GM18868 (cell line): ENCODE measurements at regions not wholly inside any gene's neighbourhood (a gene's known extent, or its start where the extent isn't known, plus 50 kb on each side); places are given as distances from the start of the nearest gene placed in this dataset.

Source experiments
- ATAC-seq: cut with Tn5 transposase; IDR thresholded peaks from one replicate; pipeline ENCODE4 v1.9.1; 2021; ENCODE audit warnings: mild to moderate bottlenecking, moderate library complexity; ENCODE audit not compliant: unreplicated experiment

DNA sequence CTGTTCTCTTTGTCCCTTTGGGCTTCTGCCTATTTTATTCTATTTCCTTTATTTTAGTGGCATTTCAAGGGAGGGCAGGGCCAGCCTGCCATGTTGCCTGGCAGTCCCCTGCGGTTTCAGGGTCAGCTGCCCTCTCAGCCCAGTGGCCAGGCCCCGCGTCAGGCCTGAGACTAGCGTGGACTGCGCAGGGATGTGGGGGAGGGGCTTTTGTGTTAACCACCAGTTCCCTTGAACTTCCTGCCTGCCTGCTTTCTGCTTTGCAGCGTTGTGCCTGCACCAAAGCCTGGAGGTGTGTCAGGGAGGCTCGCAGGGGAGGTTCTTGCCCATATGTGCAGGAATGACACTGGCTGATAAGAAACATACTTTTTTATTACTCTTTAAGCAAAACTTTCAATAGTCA, 157.6 kb downstream of the SLC35B3 start:
- ATAC-seq, result no peak

DNA sequence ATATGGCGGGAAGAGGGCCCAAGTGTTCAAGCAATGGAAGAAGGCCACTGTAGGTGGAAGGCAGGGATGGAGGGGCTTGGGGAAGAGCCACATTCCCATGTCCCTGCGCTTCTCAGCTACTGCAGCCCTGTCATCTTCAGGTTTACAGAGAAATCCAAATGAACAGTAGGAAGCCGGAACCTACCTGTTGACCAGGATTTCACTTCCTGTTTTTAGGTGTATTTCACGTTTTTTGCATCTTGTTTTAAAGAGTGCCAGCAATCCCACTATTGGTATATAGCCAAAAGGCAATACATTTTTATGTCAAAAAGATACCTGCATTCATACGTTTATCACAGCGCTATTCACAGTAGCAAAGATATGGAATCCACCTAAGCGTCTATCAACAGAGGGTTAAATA, 159.2 kb downstream of the SLC35B3 start:
- ATAC-seq, result no peak

DNA sequence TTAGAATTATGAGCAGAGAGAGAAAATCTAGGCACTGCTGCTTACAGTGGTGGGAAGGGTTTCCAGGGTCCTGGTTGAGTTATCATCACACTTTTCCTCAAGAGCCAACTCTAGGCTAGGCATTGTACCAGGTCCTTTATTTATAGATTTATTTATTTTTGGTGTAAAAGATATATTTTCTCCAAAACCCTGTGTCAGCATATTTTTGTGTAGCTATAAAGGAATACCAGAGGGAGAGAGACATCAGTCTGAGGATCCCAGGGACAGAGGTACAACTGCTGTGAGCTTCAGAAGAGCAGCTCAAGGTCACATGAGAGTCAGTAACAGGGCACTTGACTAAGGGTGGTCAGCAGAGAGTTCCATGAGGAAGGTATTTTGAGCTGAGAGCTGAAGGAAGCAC, 159.7 kb downstream of the SLC35B3 start:
- no peak for ATAC-seq

DNA sequence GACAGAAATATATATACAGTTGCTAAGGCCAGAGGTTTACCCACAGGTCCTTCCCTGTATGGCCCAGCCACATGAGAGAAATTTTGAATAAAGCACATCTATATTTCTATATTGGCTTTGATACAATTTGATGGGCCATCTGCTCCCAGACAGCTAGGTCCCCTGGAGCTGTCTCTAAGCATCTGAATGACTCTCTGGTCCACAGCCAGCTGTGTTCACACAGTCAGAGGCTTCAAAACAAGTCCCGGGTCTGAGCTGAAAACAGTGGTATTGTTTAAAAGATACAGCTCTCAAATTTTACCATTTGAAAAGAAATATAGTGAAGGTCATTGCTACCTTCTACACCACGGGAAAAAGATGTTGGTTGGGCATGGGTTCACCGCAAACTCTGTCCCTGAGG, 161.1 kb downstream of the SLC35B3 start:
- no peak for ATAC-seq

DNA sequence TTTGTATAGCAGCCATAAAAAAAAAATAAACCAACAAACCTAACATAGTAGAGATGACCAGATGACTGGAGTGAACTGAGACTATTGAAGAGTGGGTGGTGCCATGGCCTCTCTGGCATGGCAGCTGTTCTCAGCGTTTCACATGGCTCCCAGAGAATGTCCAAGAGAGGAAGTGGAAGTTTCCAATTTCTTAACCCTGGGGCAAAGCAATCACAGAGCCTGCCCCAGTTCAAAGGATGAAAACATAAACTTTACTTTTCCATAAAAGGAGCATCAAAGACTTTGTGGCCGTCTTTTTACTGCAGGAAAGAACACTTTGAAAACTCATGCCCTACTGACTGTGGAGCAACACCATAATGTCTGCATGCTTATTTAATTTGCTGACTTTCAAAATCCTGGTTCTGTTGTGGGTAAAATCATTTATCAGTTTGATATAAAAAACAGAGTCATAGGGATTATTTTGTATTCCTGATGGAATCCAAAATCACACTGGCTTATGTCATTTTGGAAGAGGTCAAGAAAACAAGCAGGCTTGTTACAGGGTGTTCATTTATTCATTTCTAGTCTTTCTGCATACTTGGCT, 165.4 kb downstream of the SLC35B3 start:
- ATAC-seq, result no peak

DNA sequence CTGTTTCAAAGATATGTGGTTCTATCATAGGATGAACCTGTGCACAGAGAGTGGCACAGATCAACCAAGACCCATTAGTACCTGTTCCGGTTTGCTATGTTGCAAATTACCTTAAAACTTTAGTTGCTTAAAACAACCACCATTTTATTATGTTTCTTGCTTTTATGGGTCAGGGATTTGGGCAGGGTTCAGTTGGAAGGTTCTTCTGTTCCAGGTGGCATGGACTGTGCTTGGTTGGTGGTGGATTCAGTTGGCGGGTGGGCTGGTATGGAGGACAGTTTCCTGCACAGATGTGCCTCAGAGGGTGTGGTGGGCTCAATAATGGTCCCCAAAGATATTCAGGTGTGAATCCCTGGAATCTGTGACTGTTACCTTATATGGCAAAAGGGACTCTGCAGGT, 166.3 kb downstream of the SLC35B3 start:
- no peak for ATAC-seq

DNA sequence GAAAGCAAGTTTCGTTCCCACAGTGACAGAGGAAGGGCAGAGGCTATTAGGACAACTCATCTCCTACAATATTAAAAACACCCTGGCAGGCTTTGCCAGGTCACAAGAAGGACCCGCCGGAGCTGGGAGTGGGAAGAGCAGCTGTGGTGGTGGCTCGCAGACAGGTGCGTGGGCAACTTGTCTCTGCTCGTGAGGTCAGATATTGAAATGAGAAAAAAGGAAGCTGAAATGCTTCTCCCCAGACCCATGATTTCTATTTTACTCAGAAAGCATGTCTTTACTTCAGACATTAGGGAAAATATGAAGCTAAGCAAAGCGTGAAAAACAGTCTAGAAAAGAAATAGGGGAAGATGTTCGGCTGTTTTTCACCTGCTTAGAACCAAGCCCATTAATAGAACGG, 166.3 kb upstream of the EEF1E1 start:
- ATAC-seq, result peak; percentile 63

DNA sequence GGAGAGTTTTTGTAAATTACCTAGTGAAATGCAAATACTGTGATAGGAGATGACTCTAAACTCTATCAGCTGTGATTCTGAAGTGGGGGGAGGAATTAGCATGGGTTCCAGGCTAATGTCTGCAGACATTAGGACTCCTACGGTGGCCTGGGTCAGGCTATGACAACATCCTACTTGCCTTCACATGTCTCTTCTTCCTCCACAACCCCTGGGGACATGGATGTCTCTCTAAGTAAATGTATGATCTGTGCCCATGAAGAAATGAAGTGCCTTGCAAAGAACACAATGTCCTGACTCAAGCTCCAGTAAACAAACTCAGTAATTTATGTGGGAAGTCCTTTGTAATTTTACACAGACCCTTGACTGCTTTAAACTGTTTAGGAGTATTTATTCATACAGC, 165.8 kb upstream of the EEF1E1 start:
- no peak for ATAC-seq

DNA sequence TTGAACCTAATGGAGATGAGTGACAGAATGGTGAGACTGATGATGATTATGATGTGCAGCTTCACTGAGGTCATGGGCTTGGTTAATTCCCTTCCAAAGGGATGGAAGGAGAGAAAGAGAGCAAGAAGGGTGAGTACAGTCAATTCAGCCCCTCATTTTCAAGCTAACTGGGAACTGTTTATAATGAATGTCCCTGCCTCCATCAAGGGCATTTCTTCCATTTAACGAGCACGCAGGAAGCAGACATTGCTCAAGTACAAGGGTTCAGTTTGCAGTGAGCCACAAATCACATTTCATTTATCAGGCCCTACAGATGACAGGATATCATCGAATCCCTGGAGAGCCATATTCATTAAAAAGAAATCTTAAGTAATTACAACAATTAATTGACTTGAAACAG, 158.3 kb upstream of the EEF1E1 start:
- ATAC-seq, result no peak

DNA sequence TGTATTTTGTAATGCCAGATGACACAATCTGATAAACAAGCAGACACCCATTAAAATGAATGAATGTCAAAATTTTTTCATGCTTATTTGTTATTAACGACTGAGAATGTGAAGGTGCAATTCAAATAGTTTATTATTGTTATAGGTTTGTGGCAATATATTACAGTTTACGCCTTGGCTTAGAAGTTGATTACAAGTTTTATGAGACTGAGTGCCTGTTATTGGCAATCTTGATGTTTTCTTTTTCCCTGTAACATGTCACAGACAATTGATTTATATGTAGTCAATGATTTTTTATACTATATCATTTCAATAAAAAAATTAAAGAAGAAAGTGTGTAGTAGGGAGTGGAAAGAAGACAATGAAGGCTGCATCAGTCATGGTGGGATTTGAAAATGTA, 144.1 kb upstream of the EEF1E1 start:
- ATAC-seq, result no peak

DNA sequence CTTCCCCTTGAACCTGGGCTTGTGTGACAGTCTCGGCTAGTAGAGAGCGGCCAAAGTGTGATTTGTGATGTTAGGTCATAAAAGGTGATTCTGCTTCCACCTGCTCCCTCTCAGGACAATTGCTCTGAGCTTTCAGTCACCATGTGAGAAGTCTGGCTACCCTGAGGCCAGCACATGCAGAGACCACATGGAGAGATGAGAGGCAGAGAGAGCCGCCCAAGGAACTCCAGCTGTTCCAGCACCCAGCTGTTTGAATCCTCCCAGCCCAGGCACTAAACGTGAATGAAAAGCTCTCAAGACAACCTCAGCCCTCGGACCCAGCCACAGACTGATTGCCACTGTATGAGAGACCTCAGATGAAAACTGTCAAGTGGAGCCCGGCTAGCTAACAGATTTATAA, 143.4 kb upstream of the EEF1E1 start:
- no peak for ATAC-seq

DNA sequence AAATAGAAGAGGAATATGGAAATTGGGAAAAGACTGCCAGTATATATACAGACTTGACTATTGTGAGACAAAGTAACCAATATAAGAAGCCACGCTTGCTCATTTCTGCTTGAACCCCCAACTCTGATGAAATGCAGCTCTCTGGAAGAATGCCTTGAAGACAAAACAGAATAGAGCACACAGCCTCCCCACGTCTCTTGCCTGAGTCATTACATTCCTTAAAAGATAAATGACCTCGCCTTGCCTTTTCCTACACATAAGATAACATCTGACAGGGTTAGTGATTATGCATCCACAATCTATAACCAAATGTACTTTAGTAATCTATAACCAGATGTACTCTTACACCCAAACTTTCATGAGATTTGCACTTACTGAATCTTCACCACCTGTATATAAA, 141.1 kb upstream of the EEF1E1 start:
- no peak for ATAC-seq

DNA sequence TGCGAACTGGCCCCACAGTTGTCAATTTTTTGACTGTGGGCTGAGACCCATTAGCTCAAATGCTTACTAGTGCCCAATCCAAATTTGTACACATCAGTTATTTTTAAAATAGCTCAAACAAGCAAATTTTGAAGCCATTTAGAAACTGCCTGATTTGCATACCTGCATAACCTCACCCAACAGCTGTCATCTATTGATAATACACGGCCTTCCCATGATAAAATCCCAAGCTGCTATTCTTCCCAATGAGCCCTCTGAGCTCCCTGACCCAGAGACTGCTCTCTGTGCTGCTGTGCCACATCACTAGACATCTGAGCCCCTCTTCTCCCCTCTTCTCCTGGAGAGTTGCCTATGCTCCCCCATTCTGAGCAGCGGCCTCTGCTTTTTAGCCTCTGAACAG, 140.5 kb upstream of the EEF1E1 start:
- no peak for ATAC-seq

DNA sequence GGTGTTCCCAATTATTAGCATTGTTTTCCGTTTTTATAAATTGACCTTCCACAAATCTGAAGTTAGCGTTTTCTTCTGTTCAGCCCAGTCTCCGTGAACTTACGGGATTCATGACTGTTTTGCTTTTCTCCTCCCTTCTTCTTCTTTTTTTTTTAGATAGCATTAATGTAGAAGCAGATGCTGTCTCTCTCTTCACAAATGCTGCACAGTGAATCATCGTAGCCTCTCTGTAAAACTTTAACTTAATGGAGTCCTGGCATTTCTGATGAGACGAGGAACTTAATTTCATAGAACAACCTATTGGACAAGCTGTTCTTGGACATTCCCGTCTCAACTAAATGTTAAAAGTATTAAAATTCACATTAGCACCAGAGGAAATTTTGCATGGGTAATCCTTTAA, 138.0 kb upstream of the EEF1E1 start:
- ATAC-seq, result no peak

DNA sequence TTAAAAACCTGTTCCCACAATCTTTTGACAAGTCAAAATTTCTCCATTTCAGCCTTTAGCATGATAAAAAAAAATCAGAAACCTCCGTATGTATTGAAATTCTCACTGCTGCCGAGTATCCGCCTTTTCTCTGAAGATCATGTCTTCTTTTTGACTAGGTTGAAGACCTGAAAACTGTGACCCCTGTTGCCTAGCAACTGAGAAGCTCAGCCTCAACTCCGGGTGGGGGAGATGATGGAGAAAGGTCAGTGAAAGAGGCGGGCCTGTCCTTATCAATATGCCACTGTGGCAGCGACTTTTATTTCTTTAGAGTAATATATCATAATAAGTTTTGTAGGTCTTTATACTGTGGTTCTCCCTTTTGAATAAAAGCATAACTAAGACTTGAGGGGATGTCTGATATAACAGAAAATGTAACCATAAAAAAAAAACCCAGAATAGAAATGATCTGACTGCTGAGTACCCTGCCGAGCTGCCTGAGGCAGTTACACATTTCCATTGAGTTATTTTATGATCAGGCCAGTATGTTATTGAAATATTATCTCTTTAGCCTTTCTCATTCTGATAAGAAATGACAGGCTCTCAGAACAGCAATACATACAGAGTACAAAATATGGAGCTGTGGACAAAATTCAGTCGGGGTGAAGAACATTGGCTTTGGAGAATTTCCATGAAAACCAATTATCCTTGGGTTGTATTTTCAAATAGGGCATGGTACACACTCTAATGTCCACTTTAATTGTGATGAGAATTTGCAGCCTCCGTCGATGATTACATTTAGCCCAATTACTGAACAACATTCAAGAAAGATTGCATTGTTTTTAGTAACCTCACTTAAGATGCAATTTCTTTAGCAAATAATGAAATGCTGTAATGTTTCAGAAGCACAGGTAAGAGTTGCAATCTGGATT, 136.7 kb upstream of the EEF1E1 start:
- no peak for ATAC-seq

DNA sequence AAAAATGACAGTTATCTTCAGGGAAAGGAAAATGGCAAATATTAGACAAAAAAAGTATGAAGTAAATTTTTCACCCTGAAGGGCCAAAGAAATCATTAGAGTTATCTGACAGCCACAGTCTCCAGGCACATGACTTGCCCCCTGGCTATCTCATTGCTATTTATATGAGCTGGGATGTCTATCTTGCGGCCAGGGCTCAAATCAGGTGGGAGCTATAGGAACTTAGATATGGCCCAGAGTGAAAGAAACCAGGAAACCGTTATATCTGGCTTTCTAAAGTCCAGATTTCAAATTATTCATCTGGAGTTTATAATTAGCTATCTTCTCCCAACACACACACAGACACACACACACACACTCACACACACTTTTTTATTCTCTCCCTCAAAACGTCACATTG, 135.3 kb upstream of the EEF1E1 start:
- ATAC-seq, result no peak

DNA sequence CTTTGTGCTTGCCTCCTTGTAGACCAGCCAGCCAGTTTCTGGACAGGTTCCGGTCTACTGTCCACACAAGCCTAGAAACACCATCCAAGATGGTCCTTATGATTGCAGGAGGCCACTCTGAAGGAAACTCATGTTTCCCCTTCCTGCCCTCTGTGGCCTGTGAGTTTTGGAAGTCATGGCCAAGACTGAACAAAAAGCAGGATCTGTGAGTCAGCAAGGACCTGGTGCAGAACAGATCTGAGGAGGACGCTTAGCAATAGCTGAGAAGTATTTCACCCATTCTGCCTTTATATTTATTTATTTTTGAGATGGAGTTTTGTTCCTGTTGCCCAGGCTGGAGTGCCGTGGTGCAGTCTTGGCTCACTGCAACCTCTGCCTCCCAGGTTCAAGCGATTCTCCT, 134.6 kb upstream of the EEF1E1 start:
- no peak for ATAC-seq

DNA sequence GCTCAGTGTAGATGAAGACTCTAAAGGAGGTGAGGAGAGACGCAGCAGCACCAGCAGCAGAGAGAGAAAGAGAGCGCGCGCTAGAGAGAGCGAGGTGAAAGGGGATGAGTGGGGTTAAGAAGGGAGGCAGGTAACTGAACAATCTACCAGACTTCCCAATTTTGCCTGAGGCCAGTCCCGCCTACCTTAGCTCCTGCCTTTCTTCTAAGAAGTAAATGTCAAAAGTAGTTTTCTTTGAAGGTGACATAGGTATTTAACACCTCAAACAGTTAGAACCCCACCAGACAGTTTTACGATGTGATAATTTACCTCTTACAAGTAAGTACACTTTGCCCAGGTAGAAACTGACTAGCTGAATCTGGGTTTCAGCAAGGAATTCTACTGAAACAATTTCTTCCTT, 132.0 kb upstream of the EEF1E1 start:
- ATAC-seq, result no peak

DNA sequence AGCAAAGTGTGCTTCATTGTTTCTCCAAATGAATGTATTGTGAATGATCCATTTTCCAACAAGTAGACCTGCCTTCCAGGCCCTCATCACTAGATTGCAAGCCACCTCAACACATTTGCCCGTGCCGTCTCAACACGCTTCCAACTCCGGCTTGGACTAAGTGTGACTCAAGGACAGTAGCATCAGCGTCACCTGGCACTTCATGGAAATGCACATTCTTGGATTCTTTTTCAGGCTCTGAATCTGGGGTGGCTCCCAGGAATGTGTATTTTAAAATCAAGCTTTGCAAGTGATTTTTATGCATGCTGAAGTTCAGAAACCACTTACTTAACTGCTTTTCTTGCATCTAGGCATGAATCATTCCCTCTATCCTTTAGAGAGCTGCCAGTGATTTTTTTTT, 129.6 kb upstream of the EEF1E1 start:
- ATAC-seq, result no peak

DNA sequence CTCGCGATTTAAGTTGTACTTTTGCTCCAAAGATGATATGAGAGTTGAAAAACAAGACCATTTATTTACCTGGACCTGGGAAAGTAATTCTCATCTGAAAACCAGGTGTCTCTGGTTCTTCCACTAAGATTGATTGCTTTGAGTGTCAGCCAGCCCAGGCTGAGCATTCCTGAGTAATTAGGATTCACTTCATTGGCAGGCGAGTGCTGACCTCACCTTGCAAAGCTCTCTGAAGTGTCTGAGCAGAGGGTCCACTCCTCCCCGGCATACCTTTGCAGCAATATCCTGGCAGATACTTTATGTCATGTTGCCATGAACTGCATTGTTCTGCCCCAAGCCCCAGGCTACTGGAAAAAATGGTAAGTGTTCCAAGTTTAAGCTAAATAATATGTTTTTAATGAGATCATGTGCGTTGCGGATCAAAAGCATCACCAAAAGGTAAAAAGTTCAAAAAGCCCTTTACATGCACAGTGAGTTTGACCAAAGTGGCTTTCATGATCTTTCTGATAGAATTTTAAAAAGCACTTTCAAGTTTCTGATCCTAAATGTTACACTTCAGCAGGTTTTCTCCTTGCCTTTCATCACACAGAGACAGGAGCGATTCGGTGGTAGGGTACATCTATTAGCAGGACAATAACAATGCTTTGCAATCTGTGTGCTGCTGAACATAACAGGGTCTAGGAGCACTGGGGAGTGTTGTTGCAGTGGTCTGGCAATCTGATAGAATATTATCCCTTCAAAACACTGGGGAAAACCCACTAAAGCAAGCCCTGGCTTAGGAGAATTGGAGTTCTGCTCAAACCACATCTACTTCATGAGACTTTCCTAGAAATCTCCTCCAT, 127.8 kb upstream of the EEF1E1 start:
- no peak for ATAC-seq

DNA sequence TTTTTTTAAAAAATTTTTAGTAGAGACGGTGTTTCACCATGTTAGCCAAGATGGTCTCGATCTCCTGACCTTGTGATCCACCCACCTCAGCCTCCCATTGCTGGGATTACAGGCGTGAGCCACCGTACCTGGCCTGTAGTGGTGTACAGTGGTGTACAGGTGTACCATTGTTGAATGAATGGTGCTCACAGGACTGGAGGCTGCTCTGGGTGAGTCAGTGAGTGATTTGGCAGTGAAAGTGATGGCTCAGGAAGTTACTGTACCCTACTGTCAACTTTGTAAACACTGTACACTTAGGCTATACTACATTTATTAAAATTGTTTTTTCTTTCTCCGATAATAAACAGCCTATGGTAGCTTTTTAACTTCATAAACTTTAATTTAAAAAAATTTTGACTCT, 122.8 kb upstream of the EEF1E1 start:
- ATAC-seq, result no peak

DNA sequence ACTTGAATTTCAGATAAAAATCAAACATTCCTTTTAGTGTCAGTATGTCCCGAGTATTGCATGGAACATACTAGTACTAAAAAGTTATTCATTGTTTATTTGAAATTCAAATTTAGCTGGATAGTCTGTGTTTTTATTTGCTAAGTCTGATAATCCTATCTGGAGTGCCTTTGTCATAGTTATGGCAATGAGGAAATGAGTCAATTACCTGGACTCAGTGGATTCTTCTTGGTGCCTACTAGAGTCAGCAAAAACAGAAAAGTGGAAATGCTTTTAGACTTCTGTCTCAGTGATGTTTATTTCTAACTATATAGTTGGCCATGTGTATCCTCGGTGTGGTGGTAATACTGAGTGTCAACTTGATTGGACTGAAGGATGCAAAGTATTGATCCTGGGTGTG, 121.3 kb upstream of the EEF1E1 start:
- ATAC-seq, result no peak
